PC-3 (cell line): ENCODE measurements at regions not wholly inside any gene's neighbourhood (a gene's known extent, or its start where the extent isn't known, plus 50 kb on each side); places are given as distances from the start of the nearest gene placed in this dataset.

Source experiments
- EZH2 ChIP-seq: fragments of 300-600 bp; sonication (generic); IDR thresholded peaks from one replicate; pipeline ENCODE4 v1.6.1; 2017; ENCODE audit warnings: antibody characterized with exemption, mild to moderate bottlenecking, low read length; ENCODE audit not compliant: unreplicated experiment
- EZH2phosphoT487 ChIP-seq: fragments of 300-600 bp; sonication (generic); IDR thresholded peaks from 2 replicates; pipeline ENCODE4 v1.6.1; 2018; ENCODE audit warnings: mild to moderate bottlenecking, antibody characterized with exemption, low read length, borderline replicate concordance
- TF ChIP-seq, protein P1 (sequence below): fragments of 300-600 bp; sonication (generic); conservative IDR thresholded peaks from 2 replicates; pipeline ENCODE4 v1.5.1; 2017; ENCODE audit warnings: antibody characterized with exemption, low read depth, mild to moderate bottlenecking, low read length

DNA sequence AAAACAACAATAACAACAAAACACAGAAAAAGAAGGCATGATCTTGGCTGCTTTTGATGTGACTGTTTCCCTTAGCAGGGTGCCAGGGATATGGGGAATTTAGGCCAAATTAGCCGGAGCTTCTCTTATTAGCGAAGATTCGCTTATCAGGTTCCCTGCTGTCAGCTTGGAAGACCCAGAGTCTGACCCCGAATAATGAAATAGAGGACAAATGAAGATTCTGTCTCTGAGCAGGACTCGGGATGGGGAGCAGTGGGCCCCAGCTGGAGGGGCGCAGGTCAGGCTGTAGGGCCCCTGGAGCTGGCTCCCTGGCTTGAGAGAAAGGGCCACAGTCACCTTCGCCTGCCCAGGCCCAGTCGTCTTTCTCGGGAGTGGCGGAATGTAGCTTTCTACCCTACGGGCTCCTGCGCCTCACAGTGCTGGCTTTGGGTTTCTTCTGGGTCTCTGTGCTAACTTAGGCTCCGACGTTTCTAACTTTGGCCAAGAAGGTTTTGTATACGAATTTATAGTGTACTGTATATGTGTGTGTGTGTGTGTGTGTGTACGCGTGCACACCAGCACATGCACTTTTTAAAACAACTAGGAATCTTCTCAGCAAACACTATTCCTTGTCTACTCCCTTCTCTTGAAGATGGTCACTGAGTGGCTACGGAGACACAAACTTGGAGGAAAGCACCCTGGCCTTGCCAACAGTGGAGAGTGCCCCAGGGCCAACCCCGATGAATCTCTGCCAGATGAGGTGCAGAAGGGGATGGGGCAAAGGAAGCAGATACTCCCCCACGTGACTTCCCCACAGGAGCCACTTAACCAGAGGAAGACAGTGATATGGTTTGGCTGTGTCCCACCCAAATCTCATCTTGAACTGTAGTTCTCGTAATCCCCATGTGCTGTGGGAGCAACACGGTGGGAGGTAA lies 195.6 kb upstream of the COPS8 start:
- TF ChIP-seq, protein P1, sequence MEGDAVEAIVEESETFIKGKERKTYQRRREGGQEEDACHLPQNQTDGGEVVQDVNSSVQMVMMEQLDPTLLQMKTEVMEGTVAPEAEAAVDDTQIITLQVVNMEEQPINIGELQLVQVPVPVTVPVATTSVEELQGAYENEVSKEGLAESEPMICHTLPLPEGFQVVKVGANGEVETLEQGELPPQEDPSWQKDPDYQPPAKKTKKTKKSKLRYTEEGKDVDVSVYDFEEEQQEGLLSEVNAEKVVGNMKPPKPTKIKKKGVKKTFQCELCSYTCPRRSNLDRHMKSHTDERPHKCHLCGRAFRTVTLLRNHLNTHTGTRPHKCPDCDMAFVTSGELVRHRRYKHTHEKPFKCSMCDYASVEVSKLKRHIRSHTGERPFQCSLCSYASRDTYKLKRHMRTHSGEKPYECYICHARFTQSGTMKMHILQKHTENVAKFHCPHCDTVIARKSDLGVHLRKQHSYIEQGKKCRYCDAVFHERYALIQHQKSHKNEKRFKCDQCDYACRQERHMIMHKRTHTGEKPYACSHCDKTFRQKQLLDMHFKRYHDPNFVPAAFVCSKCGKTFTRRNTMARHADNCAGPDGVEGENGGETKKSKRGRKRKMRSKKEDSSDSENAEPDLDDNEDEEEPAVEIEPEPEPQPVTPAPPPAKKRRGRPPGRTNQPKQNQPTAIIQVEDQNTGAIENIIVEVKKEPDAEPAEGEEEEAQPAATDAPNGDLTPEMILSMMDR, result no peak
- TF ChIP-seq EZH2 (no peak), EZH2phosphoT487 (no peak)
